GM19351 (cell line): ENCODE measurements at regions not wholly inside any gene's neighbourhood (a gene's known extent, or its start where the extent isn't known, plus 50 kb on each side); places are given as distances from the start of the nearest gene placed in this dataset.
A peak's percentile ranks its signal among the peaks of the same experiment; 100 is the strongest.
"Not testable (repeated sequence)": the region's sequence is repeated elsewhere in the genome, so short reads cannot be mapped to it uniquely, and the experiment has no call there.

Experiments
- ATAC-seq: cut with Tn5 transposase; IDR thresholded peaks from one replicate; pipeline ENCODE4 v1.9.1; 2021; ENCODE audit warnings: mild to moderate bottlenecking, moderate library complexity; ENCODE audit not compliant: unreplicated experiment

DNA sequence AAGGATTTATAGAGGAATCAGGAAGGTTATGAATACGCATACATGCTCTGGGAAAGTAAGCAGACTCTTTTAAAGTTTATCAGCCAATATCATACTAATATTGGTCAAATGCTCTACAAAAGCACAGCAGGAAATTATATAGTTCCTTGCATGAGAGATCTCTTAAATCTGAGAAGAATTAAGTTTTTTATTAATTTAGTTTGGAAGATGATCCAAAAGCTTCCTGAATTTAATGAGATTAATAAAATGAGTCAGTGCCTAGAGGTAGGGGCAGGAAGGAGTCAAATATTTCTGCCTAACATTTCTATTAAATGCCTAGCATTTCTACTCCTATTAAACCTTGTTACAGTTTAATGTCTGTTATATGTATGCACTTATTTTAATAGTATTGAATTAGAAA lies 1608.2 kb downstream of the GRIK2 start:
- ATAC-seq: no peak

DNA sequence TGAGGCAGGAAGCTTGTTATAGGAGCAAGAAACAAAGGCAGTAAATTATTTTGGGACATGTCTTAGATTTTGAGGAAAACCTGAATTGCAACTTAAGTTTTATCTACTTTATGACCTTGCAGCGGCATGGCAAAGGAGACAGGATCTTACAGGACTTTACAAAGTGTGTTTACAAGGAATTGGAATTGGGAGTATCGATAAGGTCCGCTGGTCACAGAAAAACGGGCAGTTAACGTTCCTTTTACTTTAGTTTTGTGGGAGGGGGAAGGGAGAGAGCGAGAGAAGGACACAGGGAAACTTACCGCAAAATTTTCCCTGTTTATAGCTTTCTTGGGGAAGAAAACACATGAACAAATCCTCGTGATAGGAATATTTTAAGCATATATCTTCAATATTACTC lies 1607.2 kb downstream of the GRIK2 start:
- no peak for ATAC-seq

DNA sequence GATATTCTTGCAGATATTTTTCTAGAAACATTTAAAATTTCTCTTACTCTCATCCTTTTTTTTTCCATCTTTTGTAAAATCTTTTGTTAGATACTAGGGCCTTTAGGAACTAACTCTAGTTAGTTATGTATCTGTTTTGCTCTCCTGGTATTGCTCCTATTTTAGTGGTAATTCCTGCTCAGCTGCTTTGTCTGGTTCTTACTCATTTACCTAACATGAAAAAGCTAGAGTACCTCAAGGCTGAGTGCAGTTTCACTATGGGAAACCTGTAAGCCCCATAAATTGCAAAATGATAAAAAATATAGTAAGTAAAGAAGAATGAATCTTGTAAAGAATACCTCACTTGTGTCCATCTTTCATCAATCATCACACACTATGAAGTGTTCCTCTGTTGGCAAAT lies 1602.0 kb downstream of the GRIK2 start:
- no peak for ATAC-seq

DNA sequence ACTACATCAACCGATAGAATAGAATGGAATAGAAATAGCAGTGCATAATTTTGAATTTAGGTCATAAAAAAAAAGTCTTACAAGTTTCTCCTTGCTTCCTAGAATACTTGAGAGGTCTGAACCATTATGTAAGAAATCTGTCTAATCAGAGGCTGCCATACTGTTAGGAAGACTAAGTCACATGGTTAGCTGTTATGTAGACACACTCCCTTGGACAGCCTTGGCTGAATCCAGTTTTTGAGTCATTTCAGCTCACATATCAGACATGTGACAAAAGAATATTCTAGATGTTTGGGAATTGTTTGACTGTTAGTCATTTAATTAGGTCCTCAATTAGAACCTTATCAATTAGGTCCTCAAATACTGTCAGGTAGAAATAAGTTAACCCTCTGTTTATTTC lies 1601.4 kb downstream of the GRIK2 start:
- ATAC-seq: no peak

DNA sequence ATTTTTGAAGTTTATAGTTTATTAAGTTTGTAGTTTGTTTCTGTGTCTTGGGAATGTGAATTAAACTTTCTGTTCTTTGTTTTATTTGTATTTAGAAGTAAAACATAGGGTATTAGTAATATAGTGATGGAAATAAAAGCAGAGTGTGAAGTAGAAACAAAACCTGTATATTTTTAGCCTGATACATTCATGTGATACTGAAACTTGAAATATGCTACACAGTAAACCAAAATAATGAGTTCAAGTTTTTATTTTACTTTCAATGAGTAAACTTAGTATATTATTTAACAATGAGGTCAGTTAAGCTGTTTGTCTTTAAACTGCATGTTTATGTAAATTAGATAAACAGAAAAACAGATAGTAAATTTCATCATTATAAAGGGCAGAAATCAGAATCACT lies 1592.6 kb downstream of the GRIK2 start:
- ATAC-seq: peak; percentile 86

DNA sequence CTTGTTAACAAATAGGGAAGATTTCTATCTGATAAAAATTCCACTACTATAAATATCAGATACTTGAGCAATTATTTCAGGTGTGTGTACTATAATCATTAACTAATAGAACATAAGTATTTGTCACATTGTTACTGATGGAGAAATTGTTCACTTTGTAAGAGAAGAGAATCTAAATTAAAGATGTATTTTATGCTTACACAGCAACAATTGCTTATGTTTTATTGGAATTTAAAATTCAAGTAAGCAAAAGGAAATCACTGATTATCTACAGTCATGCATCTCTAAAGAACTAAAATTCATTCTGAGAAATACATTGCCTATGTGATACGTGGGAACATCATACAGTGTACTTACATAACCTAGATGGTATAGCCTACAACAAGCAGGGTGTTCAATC lies 1590.8 kb downstream of the GRIK2 start:
- ATAC-seq: no peak

DNA sequence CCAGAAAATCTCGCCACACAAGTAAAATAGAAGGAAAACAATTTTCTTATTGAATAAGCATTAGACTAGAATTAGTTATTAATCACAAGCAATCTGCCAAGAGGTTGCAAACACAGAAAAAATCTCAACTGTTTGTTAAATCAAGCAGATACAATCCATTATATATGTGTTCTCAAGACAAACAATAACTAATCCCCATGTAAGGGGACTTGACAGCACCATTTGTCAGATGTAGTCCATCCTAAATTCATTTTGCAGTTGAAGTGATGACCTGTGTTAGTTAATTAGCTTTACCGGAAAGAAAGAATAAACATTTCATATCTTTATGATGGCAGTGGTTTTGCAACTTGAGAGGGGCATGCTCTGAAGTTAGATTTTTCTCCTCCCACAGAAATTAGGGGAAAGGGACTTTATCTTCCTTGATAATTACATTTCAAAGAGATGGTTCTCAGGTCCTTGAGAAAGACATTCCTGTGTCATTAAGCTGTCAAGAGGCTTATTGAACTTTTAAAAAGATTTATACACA lies 1588.0 kb downstream of the GRIK2 start:
- ATAC-seq: no peak

DNA sequence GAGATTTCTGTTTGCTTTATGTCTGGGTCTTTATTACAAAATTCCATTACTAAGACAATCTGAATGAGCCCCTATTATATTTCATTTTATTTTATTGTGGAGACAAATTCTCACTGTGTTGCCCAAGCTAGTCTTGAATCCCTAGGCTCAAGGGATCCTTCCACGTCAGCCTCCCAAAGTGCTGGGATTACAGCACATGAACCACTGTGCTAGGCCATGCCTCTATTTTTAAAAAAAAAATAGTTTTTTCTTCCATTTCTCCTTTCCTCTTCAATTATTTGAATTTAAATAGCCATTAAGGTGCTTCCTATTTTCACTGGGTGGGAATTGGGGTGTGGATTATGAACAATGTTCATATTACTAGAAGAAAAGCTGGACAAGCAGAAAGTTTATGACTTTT lies 1587.4 kb downstream of the GRIK2 start:
- no peak for ATAC-seq

DNA sequence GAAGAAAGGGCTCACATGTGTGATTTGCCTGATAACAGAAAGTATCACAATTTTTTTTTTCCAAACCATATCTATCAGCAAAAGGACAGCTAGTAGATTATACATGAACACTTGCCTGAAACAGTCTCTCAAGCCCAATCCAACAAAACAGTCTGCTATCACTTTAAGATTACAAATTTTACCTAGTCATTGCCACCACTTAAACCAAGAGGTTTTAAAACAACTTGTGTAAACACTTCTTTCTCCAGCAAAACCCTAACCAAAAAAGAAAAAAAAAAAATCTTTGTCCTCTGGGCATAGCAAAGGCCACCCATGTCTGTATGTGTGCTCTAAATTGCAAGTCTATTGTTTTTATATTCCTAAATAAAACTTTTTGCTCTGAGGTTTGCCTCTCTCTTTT lies 1568.4 kb downstream of the GRIK2 start:
- no peak for ATAC-seq

DNA sequence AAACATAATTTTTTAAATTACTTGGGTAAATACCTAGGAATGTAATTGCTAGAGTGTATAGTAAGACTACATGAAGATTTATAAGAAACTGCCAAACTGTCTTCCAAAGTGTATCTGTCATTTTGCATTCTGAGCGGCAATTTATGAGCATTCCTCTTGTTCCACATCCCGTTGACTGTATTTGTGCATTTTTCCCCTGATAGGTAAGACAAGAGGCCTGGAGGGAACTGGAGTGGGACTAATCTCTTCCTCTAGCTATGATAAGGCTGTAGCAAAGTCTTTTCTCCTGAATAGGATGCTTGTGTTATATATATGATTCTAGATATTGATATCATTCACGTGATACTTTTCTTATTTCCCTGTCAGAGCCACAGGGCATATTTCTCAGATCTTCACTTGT lies 1557.5 kb downstream of the GRIK2 start:
- ATAC-seq: no peak

DNA sequence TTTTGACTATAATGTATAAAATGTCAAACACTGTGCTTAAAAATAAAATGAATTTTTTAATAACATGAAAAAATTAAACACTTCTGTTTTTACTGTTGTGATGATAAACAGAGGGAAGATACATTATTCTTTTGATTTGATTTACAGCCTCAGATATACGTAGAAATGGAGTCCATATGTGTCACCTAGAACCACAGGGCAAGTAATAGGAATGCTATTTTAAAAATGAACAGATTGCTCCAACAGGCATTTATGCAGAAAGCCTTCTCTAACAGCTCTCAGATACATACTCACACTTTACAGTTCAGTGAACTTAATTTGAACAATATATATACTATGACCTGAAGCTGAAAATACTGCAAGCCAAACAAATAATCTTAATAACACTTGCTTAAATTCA lies 1551.0 kb downstream of the GRIK2 start:
- ATAC-seq: no peak

DNA sequence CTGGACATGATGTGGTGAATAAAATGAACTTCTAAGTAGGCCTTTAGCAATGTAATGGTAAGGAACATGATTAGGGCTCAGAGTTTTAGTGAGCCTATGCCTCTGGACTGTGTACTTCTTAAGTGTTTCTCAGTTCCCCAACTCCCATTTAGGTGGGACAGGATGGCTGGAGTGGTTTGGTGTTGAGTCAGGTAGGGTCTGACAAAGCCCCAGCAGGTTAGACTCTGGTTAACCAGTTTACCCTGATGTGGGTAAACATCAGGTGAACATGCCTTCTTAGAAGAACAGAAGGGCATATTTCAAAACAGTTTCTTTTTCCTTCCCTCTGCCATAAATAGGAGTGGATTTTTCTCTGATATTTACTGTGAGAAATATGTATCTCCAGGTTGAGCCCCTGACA lies 1548.7 kb downstream of the GRIK2 start:
- ATAC-seq: no peak

DNA sequence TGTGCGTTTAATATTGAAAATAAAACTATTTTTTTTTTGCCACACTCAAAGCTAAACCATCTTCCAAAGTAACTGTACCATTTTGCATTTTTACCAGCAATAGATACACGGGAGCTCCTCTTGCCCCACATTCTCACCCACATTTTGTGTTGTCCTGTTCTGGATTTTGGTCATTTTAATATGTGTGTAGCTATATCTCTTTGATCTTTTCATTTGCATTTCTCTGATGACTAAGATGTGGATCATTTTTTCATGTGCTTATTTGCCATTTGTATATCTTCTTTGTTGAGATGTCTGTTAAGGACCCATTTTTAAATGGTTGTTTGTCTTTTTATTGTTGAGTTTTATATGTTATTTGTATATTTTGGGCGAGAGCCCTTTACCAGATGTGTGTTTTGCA lies 1543.5 kb downstream of the GRIK2 start:
- no peak for ATAC-seq

DNA sequence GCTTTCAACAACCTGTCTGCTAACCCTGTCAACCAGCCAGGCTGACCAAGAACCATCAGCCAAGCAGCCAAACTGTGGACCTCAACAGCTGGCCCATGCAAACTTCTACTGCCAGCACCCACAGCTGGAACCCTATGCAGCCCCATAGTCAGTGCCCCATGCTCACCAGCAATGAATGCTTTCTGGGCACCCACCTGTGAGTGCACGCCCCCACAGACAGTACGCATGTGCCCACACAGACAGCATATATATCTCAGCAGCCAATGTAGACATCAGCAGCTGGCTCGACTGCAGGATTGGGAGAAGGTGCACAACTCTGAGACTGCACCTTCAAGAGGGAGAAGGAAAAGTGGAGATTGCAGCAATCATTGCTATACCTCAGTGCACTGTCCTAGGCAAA lies 1534.6 kb downstream of the GRIK2 start:
- ATAC-seq: no peak

DNA sequence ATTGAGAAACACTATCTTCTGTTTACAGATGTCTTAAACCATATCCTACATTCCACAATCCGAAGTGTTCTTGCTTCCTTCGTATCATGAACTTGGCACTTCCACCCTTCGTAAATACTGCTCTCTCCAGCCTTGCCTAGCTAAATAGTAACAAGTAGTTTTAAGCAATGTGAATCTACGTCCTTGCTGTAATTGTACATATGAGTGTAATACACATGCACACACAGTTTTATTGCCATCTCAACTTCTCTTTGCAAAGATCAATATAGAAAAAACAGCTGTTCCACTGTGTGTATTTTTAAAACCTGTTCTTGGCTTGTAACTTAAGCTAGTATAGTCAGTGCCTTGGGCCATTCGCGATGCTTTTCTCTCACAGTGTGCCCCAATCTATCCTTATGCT lies 1524.7 kb downstream of the GRIK2 start:
- ATAC-seq: no peak

DNA sequence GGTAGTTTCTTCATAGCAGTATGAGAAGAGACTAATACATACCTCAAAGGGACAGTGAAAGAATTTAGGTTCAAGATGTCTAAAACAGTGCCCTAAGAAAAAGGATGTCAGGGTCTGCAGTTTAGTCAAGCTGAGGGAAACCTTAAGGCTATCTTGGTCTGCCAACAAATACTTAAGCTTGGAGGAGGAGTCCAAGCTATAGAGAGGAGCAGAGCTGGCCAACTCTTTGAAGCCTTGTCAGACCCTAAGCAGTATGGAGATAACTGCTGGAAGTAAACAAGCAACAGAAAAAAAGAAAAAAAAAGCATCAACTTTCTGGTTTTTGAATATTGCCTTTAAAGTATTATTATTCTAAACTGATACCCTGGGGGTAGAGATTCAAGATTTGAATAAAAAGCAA lies 1518.1 kb downstream of the GRIK2 start:
- no peak for ATAC-seq

DNA sequence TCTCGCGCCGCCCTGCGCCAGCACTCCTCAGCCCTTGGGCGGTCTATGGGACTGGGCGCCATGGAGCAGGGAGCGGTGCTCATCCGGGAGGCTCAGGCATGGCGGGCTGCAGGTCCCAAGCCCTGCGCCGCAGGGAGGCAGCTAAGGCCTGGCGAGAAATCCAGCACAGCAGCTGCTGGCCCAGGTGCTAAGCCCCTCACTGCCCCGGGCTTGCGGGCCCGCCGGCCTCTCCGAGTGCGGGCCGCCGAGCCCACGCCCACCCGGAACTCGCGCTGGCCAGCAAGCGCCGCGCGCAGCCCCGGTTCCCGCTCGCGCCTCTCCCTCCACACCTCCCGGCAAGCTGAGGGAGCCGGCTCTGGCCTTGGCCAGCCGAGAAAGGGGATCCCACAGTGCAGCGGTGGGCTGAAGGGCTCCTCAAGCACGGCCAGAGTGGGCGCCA lies 1517.2 kb downstream of the GRIK2 start:
- ATAC-seq: not testable (repeated sequence)

DNA sequence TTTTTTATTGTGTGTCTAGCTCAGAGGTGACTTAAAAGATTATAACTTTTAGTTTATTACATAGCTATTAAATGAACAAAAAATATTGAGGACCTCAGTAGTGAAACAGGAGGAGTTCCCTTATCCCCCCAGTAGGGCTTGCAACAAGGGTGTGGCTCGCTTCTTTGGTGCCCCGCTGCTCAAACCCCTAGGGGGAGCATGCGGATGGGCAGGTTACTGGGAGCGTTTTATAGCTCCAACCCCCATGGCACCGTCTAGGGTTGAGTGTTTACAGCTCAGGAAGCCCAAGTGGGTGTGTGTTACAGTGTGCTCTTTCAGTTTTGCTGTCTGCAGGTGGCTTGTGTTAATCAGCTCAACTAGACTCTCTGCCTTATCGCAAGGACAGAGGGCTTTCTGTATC lies 1513.7 kb downstream of the GRIK2 start:
- ATAC-seq: no peak

DNA sequence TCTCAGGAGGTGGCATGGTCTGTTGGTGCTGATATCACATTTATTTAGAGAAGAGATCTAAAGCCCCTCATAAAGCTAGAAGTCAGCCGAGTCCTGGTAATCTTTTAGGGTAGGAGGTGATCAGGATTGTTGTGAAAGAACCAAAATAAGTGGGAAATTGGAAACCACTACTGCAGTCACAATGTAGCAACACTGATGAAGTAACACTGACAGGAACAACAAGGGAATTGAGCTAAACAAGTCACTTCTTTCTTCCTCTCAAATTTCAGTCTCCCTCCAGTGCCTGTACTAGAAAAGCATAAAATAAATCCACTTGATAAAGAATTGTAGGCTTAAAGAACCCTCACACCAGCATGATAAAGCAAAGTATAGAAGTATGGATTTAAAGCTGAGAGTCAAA lies 1509.0 kb downstream of the GRIK2 start:
- no peak for ATAC-seq

DNA sequence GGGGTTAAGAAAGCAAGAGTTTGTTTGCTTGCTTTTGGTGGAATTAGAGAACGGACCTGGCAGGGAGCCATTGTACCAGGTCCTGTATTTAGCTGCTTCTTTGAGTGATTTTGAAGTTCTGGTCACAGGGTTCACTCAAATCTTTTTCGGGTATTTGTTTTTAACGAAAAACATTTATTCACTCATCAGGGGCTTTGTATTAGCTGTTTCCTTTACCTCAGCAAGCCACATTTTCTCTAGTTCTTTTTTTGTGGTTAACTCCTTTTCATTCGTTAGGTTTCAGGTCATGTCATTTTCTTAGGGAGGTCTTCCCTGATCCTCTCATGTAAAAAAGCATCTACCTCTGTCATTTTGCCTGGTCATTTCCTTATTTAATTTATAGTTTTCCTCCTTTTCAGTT lies 1502.2 kb downstream of the GRIK2 start:
- no peak for ATAC-seq

DNA sequence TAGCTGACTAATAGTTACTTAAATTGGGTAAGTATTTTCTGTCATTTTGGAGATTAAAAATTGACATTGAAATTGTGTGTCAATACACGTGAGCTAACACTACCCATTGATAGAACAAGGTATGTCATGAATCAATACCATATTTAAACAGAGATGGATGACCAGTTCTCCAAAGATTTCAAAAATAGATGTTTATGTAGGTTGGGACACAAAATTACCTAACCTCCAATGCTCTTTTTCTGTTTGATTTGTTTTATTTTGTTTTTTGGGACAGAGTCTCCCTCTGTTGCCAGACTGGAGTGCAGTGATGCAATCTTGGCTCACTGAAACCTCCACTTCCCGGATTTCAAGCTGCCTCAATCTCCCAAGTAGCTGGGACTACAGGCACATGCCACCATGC lies 1491.7 kb downstream of the GRIK2 start:
- no peak for ATAC-seq

DNA sequence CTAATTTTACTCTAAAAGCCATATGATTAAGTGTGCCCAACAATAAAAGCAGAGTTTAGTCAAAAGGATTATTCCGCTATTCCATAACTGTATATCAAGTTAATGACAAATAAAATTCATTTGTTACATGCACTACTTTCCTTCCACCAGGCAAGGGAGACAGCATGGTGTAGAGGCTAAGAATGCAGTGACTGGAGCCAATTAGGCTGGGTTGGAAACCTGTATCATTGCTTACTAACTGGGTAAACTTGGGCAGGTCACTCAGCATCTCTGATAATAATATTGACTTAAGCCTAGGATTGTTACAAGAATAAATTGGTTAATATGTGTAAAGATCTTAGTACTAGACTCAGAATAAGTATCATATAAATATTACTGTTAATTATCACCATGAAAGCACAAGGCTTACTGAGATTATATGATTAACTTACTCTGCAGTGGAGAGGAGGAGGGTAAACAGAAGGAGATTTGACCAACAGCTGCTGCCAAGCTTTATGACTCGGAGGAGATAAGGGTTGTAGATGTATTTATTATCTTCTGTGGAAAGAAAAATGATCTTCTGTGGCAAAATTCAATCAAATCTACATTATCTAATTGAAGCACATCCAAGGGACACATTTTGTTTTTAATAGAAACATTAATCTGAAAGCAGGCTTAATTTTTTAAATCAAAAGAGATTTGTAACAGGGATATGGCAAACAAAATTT lies 1459.9 kb downstream of the GRIK2 start:
- ATAC-seq: no peak

DNA sequence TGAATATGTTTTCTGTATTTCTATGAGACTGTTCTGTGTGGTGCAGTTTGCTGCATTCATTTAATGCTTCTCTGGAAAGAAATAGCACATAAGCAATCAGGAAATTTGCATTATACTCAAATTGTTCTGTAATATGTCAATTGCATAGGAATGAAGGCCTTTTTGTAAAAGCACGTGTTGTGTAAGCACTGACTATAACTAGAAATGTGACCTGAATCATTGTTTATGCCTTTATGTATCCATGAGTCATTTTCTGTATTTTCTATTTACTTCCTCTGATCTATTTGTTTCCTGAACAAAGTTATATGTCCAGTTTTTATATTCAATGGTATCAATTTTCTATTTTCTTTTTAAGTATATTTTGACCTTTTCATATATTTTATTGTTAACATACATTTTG lies 1455.3 kb downstream of the GRIK2 start:
- no peak for ATAC-seq
